GM18505 (cell line): ENCODE measurements at regions not wholly inside any gene's neighbourhood (a gene's known extent, or its start where the extent isn't known, plus 50 kb on each side); places are given as distances from the start of the nearest gene placed in this dataset.
A peak's percentile ranks its signal among the peaks of the same experiment; 100 is the strongest.
"Not testable (repeated sequence)": the region's sequence is repeated elsewhere in the genome, so short reads cannot be mapped to it uniquely, and the experiment has no call there.

Experiments used
- ATAC-seq: cut with Tn5 transposase; IDR thresholded peaks from one replicate; pipeline ENCODE4 v1.9.1; 2021; ENCODE audit not compliant: unreplicated experiment
- POLR2A ChIP-seq: IDR thresholded peaks from 4 replicates; pipeline ENCODE4 v1.6.1; 2011; ENCODE audit warnings: borderline replicate concordance; ENCODE audit not compliant: insufficient read depth, insufficient read length; ENCODE audit errors: extremely low read depth

- no peak for TF ChIP-seq POLR2A
- ATAC-seq: no peak
Observed at GRCh38 chr21:41580758-41581554, 73.0 kb upstream of the TMPRSS2 start.

DNA sequence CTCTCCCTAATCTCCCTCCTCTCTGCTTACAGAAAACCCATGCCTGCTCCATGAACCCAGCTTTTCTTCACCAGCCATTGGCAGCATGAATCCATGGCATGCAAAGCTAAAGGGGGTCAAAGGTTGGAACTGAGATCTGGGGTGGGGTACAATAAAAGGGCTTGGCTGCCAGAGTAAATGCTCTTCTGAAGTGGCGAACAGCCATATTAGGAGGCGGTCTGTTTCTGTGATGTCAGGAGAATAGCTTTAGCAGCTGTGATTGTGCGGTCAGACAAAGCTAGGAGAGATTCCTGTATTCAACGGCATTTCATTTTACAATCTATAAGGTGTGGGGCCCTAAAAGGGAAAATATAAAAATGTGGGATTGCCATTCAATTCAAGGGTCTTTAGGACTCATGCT lies 71.7 kb upstream of the TMPRSS2 start:
- TF ChIP-seq POLR2A: no peak
- no peak for ATAC-seq

DNA sequence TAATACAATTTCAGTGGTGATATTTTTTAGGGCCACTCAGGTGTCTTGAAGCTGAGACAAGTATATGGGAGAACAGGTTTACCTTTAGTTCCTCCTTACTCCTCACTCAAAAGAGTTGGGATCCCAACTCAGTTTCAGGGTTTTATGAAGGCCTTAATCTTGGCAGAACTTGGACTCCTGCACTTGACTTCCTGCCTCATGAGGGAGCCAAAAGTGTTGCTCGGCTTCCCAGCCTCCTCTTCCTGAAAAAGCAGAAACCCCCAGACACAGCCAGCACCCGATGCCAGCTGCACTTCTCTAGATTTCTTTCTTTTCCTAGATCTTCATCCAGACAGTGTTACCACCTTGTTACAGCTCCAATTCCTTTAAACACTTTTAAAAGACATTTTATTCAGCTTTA lies 70.8 kb upstream of the TMPRSS2 start:
- TF ChIP-seq POLR2A: no peak
- ATAC-seq: no peak

DNA sequence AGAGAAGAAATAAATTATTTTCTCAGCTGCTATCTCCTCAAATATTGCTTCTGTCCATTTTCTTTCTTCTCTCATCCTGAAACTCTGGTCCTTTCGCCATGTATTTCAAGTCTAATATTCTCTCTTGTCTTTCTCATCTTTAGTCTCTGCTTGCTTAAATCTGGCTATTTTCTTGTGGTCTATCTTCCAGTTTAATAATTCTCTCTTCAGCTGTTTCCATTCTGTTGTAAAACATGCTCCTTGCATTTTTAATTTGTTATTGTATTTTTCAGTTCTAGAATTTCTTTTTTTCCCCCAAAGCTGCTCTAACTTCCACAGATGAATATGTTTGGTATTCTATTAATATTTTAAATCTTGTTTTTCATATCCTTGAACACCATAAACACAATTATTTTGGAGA lies 70.1 kb upstream of the TMPRSS2 start:
- no peak for TF ChIP-seq POLR2A
- no peak for ATAC-seq

DNA sequence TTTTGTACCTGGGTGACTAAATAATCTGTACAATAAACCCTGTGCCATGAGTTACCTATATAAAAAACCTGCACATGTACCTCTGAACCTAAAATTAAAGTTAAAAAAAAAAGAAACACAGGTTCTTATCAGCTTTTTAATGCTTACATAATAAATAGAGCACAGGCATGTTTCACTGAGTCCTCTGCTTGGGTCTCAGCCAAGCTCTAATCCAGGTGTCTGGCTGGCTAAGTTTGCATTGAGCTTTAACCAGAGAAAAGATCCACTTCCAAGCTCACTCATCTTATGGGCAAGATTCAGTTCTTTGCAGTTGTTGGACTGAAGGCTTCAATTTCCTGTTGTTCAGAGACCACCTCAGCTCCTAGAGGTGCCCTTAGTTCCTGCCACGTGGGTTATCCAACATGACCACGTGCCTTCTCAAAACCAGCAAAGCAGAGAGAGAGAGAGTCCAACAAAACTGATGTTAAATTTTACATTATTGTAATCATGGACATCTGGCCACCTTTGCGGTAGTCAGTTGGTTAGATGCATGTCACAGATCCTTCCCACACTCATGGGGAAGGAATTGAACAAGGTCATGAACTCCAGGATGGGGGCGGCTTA lies 68.2 kb upstream of the TMPRSS2 start:
- no peak for TF ChIP-seq POLR2A
- ATAC-seq: no peak

- no peak for TF ChIP-seq POLR2A
- ATAC-seq: no peak
Observed at GRCh38 chr21:41573902-41574690, 66.1 kb upstream of the TMPRSS2 start.

DNA sequence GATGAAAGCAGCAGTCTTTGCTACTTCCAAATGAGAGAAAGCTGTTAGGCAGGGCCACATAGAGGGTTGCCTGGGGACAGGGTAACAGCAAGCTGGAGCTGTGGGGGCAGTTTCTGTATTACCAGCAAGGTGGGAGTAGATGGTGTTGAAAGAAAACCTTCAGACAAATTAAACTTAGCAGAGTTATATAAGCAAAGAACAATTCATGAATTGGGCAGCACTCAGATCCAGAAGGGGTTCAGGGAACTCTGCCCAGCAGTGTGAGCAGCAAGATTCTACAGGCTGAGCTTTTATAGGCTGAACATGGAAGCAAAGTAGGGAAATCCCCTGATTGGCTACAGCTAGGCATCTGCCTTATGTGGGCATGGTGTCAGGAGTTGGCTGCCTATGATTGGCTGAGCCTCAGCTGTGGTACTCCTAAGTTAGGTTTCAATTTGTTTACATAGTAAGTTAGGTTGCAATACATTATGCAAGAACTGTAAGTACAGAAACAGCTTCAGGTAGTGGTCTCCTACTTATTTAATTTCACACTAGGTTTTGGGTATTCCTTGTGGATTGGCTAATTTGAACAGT lies 64.1 kb upstream of the TMPRSS2 start:
- ATAC-seq: no peak

DNA sequence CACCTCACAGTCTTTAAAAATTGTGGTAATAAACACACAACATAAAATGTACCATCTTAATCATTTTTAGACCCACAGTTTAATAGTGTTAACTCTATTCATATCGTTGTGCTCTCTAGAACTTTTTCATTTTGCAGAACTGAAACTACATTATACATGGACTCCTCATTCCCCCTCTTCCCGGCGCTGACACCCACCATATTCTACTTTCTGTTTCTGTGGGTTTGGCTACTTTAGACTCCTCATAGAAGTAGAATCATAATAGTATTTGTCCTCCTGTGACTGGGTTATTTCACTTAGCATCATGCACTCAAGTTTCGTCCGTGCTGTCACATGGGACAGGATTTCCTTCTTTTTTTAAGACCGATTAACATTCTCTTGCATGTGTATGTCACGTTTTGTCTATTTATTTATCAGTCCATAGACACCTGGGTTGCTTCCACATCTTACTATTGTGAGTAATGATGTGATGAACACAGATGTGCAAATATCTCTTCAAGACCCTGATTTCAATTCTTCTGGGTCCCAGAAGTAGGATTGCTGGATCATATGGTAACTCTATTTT lies 62.9 kb upstream of the TMPRSS2 start:
- no peak for TF ChIP-seq POLR2A
- peak; percentile 89 for ATAC-seq

More for the DNA sequence above, 64.1 kb upstream of the TMPRSS2 start:
- no peak for TF ChIP-seq POLR2A

- no peak for ATAC-seq
- TF ChIP-seq POLR2A: no peak
Observed at GRCh38 chr21:41568606-41569385, 60.8 kb upstream of the TMPRSS2 start.

DNA sequence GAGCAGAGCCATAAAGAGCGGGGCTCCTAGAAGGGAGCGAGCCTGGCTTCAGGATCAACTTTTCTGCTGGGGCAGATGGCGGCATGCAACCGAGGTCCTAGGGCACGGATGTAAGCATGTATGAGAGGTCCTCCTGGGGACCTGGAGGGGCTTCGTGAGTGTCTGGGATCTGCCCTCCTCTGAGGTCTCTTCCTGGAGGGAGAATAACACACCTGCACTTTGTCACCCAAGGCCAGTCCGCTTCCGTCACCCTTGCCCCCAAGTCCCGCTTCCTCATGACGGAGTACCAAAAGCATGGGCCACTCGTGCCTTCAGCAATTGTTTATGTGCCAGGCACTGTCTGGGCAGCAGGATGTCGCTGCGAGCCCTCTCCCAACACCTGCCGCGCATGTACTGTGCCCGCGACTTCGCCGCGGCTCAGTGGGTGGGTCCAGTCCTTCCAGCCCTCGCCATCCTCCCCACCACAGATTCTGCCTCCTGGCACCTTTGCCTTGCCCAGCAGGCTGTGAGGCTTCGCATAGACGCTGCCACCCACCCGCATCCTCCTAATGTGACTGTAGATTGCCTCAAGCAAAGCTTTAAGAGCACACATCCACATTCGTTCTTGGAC lies 60.0 kb upstream of the TMPRSS2 start:
- ATAC-seq: no peak
- TF ChIP-seq POLR2A: no peak

DNA sequence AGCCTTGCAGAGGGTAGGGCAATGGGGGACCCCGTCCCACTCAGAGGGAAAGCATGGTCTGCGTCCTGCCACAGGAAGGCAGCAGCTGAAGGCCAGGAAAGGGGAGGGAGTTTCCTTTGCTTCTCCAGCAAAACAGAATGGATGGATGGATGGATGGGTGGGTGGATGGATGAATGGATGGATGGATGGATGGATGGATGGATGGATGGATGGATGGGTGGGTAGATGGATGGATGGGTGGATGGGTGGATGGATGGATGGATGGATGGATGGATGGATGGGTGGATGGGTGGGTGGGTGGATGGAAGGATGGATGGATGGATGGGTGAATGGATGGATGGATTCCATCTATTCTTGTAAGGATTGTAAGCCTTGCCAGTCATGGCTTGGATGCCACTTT lies 59.3 kb upstream of the TMPRSS2 start:
- not testable (repeated sequence) for ATAC-seq

DNA sequence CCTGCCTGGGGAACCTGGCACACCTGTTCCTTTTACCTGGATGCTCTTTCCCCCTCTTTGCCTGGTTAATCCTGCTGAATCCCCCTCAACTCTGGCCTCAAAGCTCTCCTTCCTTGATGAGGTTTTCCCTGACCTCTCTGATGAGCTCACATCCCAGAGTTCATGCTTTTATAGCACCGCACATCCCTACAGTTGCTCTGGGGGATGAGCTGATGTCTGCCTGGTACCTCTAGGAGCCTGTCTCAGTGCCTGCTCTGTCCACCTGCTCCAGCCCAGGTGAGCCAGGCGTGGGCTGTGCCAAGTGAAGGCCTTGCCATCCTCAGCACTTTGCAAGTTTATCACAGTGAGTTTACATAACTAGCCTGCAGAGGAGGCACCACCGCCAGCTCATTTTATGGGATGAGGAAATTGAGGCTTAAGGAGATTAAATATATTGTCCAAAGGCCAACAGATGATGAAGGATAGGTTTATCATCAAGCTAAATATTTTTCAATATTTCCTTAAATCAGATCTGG lies 58.6 kb upstream of the TMPRSS2 start:
- no peak for TF ChIP-seq POLR2A
- ATAC-seq: no peak
